HG03432 (cell line): ENCODE measurements at regions not wholly inside any gene's neighbourhood (a gene's known extent, or its start where the extent isn't known, plus 50 kb on each side); places are given as distances from the start of the nearest gene placed in this dataset.

Experiments used
- ATAC-seq: cut with Tn5 transposase; IDR thresholded peaks from one replicate; pipeline ENCODE4 v1.9.1; 2021; ENCODE audit warnings: mild to moderate bottlenecking, moderate library complexity; ENCODE audit not compliant: unreplicated experiment

- ATAC-seq = no peak
These were observed 258.7 kb downstream of the FLRT2 start for GRCh38 chr14:85788470-85789233.

GRCh38 chr14:85766295-85766694, 236.4 kb downstream of the FLRT2 start:
- no peak for ATAC-seq

GRCh38 chr14:85764822-85765221, 234.9 kb downstream of the FLRT2 start:
- no peak for ATAC-seq

GRCh38 chr14:85762526-85762925, 232.6 kb downstream of the FLRT2 start:
- ATAC-seq = no peak

GRCh38 chr14:85752175-85752574, 222.2 kb downstream of the FLRT2 start:
- ATAC-seq = no peak

GRCh38 chr14:85744573-85744972, 214.6 kb downstream of the FLRT2 start:
- no peak for ATAC-seq

GRCh38 chr14:85732031-85732430, 202.1 kb downstream of the FLRT2 start:
- no peak for ATAC-seq

- no peak for ATAC-seq
These were observed 201.2 kb downstream of the FLRT2 start for GRCh38 chr14:85731186-85731585.

- ATAC-seq = no peak
These were observed 198.6 kb downstream of the FLRT2 start for GRCh38 chr14:85728476-85729065.

- ATAC-seq = no peak
These were observed 184.1 kb downstream of the FLRT2 start for GRCh38 chr14:85714069-85714468.

GRCh38 chr14:85711620-85712019, 181.7 kb downstream of the FLRT2 start:
- ATAC-seq = no peak
